ENCODE measurements at regions not wholly inside any gene's neighbourhood (a gene's known extent, or its start where the extent isn't known, plus 50 kb on each side); places are given as distances from the start of the nearest gene placed in this dataset.

DNA sequence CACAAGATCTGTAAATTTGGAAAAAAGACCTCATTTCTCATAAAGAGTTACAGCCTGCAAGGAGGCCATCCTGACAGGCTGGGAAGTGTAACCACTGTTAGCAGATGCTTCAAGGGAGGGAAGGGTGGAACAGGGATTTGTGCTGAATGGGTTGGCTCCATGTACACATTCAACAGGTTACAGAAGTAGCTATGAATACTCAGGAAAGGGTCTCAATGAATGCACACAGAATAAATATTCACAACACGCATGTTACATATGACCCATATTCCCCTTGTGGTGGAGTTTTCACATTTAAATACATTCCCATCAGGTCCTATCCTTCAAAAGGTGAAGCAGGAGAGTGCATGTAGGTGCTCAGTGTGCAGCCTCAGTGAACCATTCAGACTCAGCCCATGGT is 316.4 kb upstream of the COBL start:
- no peak overlapping the region for H3K27ac ChIP-seq
- no peak for DNase-seq
- peaks cover 11% of the 10 kb centered on the region for H3K9me3 ChIP-seq (ENCODE audit: severe bottlenecking)
- no peaks in the 10 kb centered on the region for H3K27me3 ChIP-seq (ENCODE audit: insufficient read depth, low read depth, severe bottlenecking)
- H3K36me3 ChIP-seq: no peaks in the 10 kb centered on the region; the same call in 1 of the 2 replicates
- H3K4me3 ChIP-seq (ENCODE audit: low read depth, low read length): no peak overlapping the region
- TF ChIP-seq CTCF (IDR thresholded peaks at IDR 0.05; ENCODE audit: low read depth, low read length): no peak

GRCh38 chr7:51630933-51631332 is 314.3 kb upstream of the COBL start:
- Histone ChIP-seq H3K4me3 (ENCODE audit: low read depth, low read length) (no peak overlapping the region), H3K27ac (no peak overlapping the region; the same call in 1 of the 2 replicates), H3K9me3 (ENCODE audit: severe bottlenecking) (peaks cover 11% of the 10 kb centered on the region), H3K27me3 (ENCODE audit: insufficient read depth, low read depth, severe bottlenecking) (no peaks in the 10 kb centered on the region), H3K36me3 (no peaks in the 10 kb centered on the region; the same call in 1 of the 2 replicates)
- no peak for DNase-seq
- no peak for TF ChIP-seq CTCF (IDR thresholded peaks at IDR 0.05; ENCODE audit: low read depth, low read length)

- TF ChIP-seq CTCF (IDR thresholded peaks at IDR 0.05; ENCODE audit: low read depth, low read length): peak; percentile 8; the same call in 1 of the 2 replicates
- H3K36me3 ChIP-seq: no peaks in the 10 kb centered on the region; the same call in 1 of the 2 replicates
- peak overlapping the region; percentile 88 for H3K27ac ChIP-seq
- H3K27me3 ChIP-seq (ENCODE audit: insufficient read depth, low read depth, severe bottlenecking): no peaks in the 10 kb centered on the region
- H3K4me3 ChIP-seq (ENCODE audit: low read depth, low read length): no peak overlapping the region
- DNase-seq: peak; percentile 86
- H3K9me3 ChIP-seq (ENCODE audit: severe bottlenecking): peaks cover 11% of the 10 kb centered on the region
Measured at GRCh38 chr7:51629206-51629605, 312.6 kb upstream of the COBL start.

DNA sequence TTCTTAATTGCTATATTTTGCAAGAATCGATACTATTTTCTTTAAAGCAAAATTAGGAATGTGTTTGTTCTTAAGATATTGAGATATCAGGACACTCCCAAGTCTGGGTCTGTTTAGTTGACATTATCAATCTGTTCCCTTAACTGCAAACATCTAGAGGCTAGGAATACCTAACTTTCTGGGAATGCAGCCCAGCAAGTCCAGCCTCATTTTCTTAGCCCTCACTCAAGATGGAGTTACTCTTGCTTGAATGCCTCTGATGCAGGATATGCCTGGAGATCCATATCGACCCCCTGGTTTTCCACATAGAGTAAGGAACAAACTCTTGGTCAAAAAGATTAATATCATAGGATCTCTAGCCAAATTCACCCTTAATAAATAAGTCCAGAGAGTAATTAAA is 305.3 kb upstream of the COBL start:
- no peak for DNase-seq
- Histone ChIP-seq H3K36me3 (no peaks in the 10 kb centered on the region), H3K4me3 (ENCODE audit: low read depth, low read length) (no peak overlapping the region), H3K27ac (no peak overlapping the region), H3K27me3 (ENCODE audit: insufficient read depth, low read depth, severe bottlenecking) (no peaks in the 10 kb centered on the region), H3K9me3 (ENCODE audit: severe bottlenecking) (peaks cover 11% of the 10 kb centered on the region)
- no peak for TF ChIP-seq CTCF (IDR thresholded peaks at IDR 0.05; ENCODE audit: low read depth, low read length)

- Histone ChIP-seq H3K9me3 (ENCODE audit: severe bottlenecking) (peaks cover 11% of the 10 kb centered on the region), H3K27ac (peak overlapping the region; percentile 44; the same call in 1 of the 2 replicates), H3K27me3 (ENCODE audit: insufficient read depth, low read depth, severe bottlenecking) (no peaks in the 10 kb centered on the region), H3K36me3 (no peaks in the 10 kb centered on the region), H3K4me3 (ENCODE audit: low read depth, low read length) (no peak overlapping the region)
- DNase-seq: peak; percentile 84
- peak; percentile 68 for TF ChIP-seq CTCF (IDR thresholded peaks at IDR 0.05; ENCODE audit: low read depth, low read length)
Measured at GRCh38 chr7:51620706-51621105, 304.1 kb upstream of the COBL start.

GRCh38 chr7:51619880-51620279 is 303.3 kb upstream of the COBL start:
- H3K9me3 ChIP-seq (ENCODE audit: severe bottlenecking): peaks cover 11% of the 10 kb centered on the region
- H3K4me3 ChIP-seq (ENCODE audit: low read depth, low read length): no peak overlapping the region
- H3K36me3 ChIP-seq: no peaks in the 10 kb centered on the region
- DNase-seq: no peak
- TF ChIP-seq CTCF (IDR thresholded peaks at IDR 0.05; ENCODE audit: low read depth, low read length): no peak
- H3K27ac ChIP-seq: no peak overlapping the region
- H3K27me3 ChIP-seq (ENCODE audit: insufficient read depth, low read depth, severe bottlenecking): no peaks in the 10 kb centered on the region

Data from WERI-Rb-1 (cell line).